C4-2B (cell line): ENCODE measurements at regions not wholly inside any gene's neighbourhood (a gene's known extent, or its start where the extent isn't known, plus 50 kb on each side); places are given as distances from the start of the nearest gene placed in this dataset.

Experiments
- ZFX ChIP-seq: fragments of 450-650 bp; IDR thresholded peaks from 2 replicates; pipeline ENCODE4 v1.6.1; 2017
- TF ChIP-seq, protein P1 (sequence below): fragments of 450-650 bp; conservative IDR thresholded peaks from 2 replicates; pipeline ENCODE4 v1.5.1; 2017; ENCODE audit warnings: mild to moderate bottlenecking

- TF ChIP-seq, protein P1, sequence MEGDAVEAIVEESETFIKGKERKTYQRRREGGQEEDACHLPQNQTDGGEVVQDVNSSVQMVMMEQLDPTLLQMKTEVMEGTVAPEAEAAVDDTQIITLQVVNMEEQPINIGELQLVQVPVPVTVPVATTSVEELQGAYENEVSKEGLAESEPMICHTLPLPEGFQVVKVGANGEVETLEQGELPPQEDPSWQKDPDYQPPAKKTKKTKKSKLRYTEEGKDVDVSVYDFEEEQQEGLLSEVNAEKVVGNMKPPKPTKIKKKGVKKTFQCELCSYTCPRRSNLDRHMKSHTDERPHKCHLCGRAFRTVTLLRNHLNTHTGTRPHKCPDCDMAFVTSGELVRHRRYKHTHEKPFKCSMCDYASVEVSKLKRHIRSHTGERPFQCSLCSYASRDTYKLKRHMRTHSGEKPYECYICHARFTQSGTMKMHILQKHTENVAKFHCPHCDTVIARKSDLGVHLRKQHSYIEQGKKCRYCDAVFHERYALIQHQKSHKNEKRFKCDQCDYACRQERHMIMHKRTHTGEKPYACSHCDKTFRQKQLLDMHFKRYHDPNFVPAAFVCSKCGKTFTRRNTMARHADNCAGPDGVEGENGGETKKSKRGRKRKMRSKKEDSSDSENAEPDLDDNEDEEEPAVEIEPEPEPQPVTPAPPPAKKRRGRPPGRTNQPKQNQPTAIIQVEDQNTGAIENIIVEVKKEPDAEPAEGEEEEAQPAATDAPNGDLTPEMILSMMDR, result no peak
- TF ChIP-seq ZFX, result no peak
These were observed 81.0 kb upstream of the JAG1 start for GRCh38 chr20:10754824-10755223.
